Germinal center (tissue), 1 donor: ENCODE measurements at regions not wholly inside any gene's neighbourhood (a gene's known extent, or its start where the extent isn't known, plus 50 kb on each side); places are given as distances from the start of the nearest gene placed in this dataset.
"Not testable (repeated sequence)": the region's sequence is repeated elsewhere in the genome, so short reads cannot be mapped to it uniquely, and the experiment has no call there.

Experiments used
- DNase-seq: peaks from one replicate; pipeline ENCODE4 v3.0.0; 2012; ENCODE audit warnings: mixed read lengths, low spot score

DNA sequence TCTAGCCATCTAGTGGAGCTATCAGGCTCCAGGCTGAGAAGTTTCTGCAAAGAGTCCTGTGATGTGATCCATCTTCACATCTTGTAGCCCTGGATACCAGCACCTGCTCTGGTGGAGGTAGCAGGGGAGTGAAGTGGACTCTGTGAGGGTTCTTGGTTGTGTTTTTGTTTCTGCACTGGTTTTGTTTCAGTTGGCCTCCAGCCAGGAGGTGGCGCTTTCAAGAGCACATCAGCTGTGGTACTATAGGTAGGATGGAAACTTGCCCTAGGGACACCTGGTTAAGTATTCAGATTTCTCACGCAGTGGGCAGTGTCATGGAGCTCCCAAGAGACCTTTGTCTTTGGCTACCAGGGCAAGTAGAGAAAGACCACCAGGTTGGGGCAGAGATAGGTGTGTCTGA, 257.5 kb upstream of the SLC7A11 start:
- DNase-seq = no peak

DNA sequence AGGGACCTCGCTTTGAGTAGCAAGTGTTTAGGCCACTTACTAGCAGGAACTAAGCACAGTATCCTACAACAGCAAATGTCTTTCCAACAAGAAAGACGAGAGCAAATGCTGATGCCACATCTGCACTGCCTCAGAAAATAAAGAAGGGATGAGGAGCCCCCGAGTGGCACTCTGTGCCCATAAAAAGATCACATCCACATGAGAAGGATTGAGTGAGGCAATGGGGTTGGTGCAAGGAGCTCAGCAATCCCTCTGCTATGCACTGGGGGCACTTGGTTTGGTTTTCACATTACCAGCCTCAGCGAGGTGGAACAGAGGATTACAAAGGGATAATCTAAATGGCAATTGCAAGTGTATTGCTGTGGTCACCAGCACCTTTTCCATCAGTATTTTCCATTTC, 252.8 kb upstream of the SLC7A11 start:
- DNase-seq = no peak

DNA sequence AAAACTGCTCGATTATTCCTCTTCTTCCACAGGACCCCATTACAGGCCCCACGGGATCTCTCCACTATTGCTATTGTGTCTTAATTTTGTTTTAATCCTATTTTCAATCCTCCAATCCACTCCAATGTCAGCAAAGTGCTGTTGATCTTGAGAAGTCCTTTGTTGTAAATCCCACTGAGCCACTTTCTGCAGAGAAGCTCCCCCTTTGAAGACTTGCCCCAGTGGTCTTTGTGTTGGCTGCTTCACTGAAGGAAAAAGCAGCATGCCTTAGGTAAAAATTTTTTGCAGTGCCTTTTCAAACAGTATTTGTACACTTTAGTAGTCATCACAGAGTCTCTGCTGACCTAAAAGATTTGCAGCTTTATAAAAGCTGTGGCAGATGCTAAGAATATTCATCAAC, 252.0 kb upstream of the SLC7A11 start:
- no peak for DNase-seq

DNA sequence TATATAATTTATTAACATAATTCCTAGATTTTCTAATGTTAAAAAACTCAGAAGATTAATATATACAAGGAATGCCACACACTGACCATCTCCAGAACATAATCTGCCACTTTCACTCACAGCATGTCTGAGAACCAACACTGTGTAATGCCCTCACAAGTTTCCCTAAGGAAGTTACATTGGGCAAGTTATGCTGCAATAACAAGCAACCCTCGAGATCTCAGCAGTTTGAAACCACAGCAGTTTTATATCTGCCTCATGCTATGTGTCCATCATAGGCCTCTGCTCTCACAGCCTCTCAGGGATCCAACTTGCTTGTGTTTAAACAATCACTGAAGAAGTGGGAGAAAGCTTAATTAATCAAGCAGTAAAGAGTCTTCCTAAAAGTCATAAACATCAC, 250.0 kb upstream of the SLC7A11 start:
- no peak for DNase-seq

DNA sequence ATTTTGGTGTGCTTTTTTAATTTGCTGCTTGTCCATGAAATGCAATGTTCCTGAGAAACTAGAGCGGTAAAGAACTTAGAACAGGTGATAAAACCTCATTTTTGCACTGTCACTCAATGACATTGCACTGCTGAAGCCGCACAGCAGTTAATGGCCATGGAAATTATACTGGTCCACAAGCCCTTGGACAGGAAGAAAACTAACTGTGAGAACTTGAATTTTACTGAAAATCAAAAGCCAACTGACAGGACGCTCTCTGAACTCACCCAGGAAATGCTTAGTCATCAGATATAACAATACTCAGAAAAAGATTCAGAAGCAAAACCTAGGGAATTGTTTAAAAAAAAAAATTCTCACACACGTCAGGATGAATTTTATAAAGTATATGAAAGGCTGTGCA, 246.4 kb upstream of the SLC7A11 start:
- DNase-seq = no peak

DNA sequence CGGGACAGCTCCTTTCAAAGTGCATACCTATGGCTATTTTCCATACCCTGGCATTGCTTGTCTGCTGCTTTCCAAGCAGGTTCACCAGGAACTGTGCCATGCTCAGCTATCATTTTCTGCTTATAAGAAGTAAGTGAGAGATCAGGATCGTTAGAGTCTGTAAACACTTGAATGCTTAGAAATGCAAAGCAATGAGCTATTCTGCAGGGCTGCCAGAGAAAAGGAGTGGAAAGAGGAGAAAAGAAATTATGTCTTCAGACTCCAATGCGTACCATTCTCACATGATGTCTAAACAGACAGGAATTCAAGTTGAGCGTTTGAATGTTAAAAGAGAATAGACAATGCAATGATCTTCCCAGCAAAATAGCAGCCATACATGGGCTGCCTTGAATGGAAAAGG, 245.5 kb upstream of the SLC7A11 start:
- no peak for DNase-seq

DNA sequence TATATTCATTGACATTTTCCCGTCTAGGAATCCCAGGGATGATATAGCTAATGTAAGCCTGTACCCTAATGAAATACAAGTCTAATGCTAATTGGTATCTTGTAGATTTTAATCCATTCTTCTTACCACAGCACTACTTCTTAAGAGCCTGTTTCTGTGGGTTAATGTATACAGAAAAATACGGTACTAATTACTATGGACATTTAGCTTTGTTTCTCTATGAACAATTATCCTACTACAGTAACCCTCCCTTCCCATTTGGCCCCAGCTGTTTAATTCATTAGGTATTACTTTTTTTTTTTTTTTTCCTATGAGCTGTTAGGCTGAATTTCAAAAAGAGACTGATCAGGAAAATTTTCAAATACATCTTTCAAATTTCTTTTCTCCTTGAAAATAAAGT, 245.1 kb upstream of the SLC7A11 start:
- no peak for DNase-seq

DNA sequence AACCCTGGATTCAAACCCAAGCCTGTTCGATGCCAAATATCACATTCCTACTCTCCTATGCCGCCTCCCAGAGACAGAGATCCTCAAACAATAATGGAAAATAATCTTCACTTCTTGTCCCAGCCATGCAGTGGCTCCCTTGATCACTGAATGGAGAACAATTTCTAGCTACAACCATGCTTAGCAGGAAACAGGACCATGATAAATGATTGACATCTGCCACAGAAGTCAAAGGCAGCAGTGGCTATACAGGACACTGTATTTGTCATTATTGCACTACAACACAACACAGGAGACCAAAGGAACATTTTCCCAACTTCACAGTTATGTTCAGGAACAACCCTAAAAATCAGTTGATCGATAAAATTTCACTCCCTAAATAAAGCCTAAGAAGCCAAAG, 243.3 kb upstream of the SLC7A11 start:
- DNase-seq = no peak

DNA sequence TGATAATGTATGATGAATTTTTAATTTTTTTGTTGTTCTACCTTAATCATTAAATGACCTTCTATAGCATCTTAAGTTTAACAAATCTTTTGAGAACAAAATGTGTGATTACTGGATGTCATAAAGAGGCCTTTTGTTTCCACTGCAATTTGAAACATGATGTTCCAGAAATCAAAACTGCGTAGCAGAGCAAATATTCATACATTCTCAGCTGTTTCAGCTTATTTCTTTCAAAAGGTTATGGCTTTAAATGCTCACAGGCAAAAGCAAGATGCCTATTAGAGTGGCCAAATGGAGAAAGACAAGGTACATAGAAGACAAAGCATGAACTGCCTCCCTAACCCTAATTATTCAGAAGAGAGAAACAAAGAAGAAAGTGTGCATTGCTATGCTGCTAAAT, 233.0 kb upstream of the SLC7A11 start:
- DNase-seq = no peak

DNA sequence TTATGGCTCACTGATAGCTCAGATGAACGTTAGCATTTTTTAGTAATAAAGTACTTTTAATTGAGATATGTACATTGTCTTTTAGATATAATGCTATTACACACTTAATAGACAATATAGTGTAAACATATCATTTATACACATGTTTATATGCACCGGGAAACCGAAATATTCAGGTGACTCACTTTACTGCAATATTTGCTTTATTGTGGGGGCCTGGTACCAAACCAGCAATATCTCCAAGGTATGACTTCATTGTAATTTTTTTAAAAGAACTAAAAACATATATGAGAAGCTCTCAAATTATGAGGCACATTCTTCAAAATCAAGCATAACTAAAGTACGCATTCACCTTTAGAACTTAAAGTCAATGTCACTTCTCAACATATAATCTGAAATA, 231.2 kb upstream of the SLC7A11 start:
- no peak for DNase-seq

DNA sequence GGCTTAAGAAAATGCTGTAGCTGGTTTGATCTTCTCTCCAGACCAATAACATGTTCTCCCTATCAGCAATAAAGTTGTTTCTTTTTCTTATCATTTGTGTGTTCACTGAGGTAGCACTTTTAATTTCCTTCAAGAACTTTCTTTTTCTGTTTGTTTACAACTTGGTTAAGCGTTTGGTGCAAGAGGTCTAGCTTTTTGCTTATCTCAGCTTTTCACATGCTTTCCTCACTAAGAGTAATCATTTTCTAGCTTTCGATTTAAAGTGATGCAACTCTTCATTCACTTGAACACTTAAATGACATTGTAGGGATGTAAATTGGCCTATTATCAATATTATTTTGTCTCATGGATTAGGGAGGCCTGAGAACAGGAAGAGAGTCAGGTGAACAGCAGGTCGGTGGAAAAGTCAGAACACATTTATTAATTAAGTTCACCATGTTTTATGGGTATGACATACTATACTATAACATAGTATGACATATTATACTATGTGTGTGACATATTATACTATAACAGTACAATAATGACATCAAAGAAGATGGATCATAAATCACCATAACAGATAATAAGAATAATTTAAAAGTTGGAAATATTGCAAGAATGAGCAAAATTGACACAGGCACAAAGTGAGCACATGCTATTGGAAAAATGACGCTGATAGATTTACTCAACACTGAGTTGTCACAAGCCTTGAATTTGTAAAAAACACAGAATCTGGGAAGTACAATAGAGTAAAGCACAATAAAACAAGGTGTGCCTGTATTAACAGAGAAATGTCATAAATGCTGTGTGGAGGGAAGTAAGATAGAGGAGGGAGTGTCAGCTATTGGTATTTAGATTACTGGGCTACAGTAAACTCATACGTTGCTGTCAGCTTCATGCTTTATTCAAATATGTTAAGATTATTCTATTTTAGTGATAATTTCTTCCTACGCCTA, 218.6 kb upstream of the SLC7A11 start:
- no peak for DNase-seq

DNA sequence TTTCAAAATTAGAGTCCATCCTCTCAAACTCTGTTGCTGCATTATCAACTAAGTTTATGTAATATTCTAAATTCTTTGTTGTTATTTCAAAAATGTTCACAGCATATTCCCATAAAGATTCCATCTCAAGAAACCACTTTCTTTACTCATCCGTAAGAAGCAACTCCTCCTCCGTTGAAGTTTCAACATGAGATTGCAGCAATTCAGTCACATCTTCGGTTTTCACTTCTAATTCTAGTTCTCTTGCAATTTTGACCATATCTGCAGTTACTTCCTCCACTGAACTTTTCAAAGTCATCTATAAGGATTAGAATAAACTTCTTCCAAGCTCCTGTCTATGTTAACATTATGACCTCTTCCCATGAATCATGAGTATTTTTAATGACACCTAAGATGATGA, 216.6 kb upstream of the SLC7A11 start:
- DNase-seq = no peak

DNA sequence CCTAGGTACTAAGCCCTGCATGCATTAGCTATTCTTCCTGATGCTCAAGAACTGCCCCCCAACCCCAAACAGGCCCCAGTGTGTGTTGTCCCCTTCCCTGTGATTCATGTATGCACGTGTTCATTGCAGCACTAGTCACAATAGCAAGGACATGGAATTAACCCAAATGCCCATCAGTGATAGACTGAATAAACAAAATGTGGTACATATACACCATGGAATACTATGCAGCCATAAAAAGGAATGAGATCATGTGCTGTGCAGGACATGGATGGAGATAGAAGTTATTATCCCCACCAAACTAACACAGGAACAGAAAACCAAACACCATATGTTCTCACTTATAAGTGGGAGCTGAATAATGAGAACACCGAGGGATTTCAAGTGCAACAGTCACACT, 214.2 kb upstream of the SLC7A11 start:
- not testable (repeated sequence) for DNase-seq

DNA sequence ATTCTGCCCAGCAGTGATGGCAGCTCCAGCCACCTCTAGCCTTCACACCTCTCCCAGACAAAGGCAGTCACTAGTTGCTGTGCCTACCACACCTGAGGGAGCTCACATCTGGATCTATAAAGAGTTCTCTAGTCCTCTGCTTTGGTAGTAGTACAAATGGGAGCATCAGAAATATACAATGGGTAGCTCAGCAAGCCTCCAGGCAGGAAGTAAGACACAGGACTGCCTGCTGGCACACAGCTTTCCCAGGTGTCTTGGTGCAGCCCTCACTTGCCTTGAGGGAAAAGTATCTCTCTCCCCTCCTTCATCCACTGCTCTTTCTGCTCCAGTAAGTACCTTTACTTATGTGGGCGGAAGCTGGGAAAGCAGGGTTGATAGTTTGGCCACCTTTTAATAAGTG, 212.9 kb upstream of the SLC7A11 start:
- no peak for DNase-seq

DNA sequence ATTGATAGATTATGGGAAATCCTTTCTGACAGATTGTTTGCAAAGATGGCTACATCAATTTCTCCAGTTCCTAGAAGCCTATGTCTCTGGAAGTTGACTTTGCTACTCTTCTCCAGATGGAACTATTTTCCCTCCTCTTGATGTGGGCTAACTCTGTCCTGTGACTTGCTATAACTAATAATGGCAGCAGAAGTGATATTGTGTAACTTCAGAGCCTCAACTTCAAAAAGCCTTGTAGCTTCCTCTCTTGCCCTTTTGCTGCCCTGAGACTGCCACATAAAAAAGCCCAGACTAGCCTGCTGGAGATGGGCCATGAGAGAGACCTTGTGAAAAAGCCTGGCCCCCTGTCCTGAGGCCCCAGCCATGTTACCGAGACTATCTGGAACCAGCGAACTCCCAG, 210.7 kb upstream of the SLC7A11 start:
- DNase-seq = no peak

DNA sequence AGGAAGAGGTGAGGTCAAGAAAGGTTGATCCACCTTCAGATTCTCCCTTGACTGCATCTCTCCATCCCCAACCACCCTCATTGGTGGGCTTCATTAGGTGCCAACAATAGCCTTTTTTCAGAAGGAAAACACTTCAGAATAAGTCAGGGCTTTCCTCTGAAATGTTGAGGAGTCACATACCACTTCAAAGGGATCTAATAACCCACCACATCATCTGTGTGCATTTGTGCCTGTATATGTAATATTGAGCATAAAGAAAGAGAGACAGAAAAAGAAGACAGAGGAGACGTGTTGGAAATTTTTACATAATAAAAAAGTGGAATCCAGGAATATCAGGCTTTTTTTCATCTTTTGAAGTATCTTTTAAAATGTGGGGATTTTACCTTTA, 209.1 kb upstream of the SLC7A11 start:
- no peak for DNase-seq

DNA sequence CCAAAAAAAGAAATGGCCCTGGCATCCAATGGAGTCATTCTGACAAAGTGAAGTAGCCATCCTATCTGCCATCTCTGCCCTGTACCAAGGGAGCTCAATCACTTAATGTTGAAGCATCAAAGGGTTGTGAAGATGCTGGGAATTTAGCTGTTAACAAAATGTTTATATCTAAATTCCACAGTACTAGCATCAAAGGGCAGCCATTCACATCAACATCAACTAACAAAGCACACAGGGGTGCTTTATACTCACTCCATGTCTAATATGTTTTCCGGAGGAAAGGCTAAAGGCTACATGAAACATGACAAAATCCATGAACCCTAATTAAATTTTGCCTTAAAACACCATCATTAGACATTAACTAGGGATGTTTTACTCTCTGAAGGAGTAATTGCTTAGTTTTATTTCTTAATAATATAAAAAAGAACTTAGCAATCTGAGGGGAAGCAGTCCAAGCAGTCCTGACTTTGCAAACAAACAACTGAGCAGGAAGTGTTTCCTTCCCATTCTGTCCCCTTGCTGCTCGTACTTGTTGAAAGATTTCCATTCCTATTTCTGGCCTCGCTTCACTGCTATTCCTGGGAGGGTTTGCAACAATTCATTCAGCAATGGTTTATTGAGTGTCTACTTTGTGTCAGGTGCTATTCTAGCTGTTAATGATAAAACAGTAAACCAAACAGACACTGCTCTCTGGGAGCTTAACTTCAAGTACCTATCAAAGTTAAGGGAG, 208.6 kb upstream of the SLC7A11 start:
- DNase-seq = no peak

DNA sequence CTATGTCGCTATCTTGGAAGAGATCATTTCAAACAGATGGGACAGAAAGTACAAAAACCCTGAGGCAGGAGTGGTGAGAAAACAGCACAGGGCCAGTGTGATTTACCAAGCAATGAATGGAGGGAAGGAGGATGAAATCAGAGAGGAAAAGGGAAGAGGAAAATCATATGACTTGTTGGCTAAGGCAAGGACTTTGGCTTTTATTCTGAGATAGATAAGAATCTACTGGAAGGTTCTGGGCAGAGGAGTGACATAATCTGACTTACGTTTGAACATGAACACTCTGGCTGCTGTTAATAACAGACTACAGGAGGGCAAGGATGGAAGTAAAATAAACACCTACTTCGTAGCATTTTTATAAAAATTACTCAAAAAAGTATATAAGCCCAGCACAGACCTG, 207.8 kb upstream of the SLC7A11 start:
- DNase-seq = no peak

DNA sequence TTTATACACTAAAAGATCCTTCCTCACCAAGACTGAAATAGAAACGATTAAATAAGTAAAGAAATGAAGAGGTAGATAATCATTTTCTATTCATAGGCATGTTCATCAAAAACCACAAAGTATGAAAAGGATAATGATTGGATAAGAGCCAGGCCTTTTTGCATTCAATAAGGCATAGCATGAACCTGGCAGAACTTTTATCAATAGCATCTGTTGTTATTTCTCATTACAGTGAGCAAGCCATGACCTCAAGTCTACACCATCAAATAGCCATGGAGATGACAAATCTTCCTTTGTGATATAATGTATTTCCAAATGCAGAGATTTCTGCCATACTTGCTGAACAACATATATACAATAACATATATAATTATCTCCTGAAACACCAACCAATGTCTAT, 206.0 kb upstream of the SLC7A11 start:
- no peak for DNase-seq

DNA sequence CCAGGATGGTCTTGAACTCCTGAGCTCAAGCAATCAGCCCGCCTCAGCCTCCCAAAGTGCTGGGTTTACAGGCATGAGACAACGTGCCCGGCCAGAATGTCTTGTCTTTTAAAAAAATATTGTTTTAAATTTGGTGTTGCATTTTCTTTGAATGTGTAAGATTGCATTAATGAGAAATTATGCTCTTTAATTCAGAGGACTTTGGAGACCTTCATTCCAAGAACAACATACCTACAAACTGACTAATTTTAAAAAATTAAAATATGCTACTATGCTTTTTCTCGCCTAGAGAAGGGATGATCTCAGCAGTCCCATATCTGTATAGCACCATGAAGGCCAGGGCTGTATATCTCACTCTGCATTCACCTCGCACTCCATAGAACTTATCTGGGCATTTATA, 204.3 kb upstream of the SLC7A11 start:
- no peak for DNase-seq

DNA sequence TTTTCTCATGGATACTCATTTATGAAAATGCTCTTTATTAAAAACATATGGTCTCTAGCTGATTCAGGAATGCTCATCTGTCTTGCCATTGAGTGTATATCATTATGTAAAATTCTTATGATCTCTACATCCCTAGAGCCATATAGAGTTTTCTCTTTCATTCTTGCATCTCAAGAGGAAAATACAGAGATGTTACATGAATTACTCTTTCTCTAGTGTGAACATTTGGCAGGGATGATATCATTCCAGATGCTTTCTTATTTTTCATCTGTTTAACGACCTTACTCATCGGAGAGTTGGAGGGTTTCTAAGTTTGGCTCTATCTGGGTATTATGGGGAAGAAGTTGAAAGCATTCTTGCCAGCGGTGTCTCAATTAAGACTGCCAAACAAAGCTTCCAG, 202.9 kb upstream of the SLC7A11 start:
- no peak for DNase-seq

DNA sequence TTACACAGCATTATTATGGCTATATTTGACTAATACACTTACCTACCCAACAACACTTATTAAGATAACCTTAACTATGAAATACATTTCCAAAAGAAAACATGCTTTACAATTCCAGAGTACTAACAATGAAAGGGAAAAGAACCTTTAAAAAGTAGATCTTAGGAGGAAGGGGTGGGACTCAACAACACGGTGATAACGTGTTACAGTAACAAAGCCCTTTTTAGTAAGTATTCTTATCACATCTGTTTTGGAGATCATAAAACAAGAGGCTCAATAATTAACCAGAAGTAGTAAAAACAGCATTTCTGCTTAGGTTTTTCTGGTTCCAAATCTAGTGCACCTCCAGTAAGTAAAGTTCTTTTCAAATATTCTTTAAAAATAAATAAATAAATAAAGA, 202.1 kb upstream of the SLC7A11 start:
- DNase-seq = no peak

DNA sequence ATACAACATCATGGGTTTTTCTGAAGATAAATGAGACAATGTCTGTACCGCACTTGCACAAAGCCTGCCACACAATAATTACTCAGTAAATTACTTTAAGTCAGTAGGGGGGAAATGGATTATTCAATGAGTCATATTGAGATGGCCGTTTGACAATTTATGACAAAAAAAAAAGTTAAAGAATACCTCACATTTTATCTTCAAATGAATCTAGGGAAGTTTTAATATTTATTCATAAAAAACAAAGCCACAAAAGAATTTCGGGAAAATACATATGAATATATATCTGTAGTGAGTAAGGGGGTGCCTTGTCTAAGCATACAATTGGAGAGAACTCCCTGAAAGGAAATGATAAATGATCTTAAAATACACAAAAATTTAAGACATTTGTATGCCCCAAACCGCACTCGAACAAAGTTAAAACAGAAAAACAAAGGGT, 197.0 kb upstream of the SLC7A11 start:
- no peak for DNase-seq

DNA sequence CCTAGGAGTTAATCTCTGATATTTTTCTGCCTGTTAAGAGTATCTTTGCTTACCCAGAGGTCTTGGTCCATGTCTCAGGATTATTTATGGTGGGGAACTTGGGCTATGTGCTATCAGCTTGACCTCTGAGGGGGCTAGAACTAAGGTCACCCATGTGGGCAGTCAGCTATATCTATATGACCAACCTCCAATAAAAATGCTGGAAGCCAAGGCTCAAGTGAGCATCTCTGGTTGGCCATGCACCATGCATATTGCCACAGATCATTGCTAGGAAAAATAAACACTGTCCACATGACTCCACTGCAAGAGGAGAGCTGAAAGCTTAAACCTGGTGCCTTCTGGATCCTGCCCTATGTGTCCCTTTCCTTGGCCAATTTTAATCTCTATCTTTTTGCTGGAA, 196.5 kb upstream of the SLC7A11 start:
- no peak for DNase-seq
